Panc1 (cell line): ENCODE measurements at regions not wholly inside any gene's neighbourhood (a gene's known extent, or its start where the extent isn't known, plus 50 kb on each side); places are given as distances from the start of the nearest gene placed in this dataset.

ENCODE experiments used
- ATAC-seq: fragments of 200-7000 bp; cut with Tn5 transposase; 2 replicates; pipeline ENCODE4 v1.9.1; 2020; ENCODE audit warnings: mild to moderate bottlenecking, moderate library complexity
- BruUV-seq: library from RNA; stranded (reverse); fragments of 400-500 nt; replicated peaks from 2 replicates; lab custom pipeline; 2021; lab: Mats Ljungman, UMichigan
- CTCF ChIA-PET: fragments of 300-600 bp; sonication (Branson Sonifier 250); formaldehyde crosslinking; loops from one replicate; lab custom pipeline; 2022; ENCODE audit warnings: antibody characterized with exemption; lab: Charles Lee
- POLR2A ChIA-PET: fragments of 300-600 bp; sonication (Branson Sonifier 250); formaldehyde crosslinking; loops from one replicate; lab custom pipeline; 2022; ENCODE audit warnings: antibody characterized with exemption; lab: Charles Lee
- DNase-seq: peaks from one replicate; pipeline ENCODE4 v3.0.0-alpha.2; 2010; ENCODE audit warnings: low read depth, low spot score
- H3K27ac ChIP-seq: 2 replicates; pipeline ENCODE4 v1.5.1; 2011; ENCODE audit warnings: mild to moderate bottlenecking, low read length, inconsistent platforms
- H3K27me3 ChIP-seq: fragments of 200-500 bp; sonication (Bioruptor generic); 2 replicates; pipeline ENCODE4 v1.6.0; 2014; ENCODE audit warnings: low read length, inconsistent platforms; ENCODE audit not compliant: control insufficient read depth, insufficient read depth
- H3K36me3 ChIP-seq: fragments of 200-500 bp; sonication (Bioruptor generic); 2 replicates; pipeline ENCODE4 v1.5.1; 2014; ENCODE audit warnings: inconsistent platforms, mild to moderate bottlenecking, low read length, moderate library complexity; ENCODE audit not compliant: control insufficient read depth, insufficient read depth
- H3K4me1 ChIP-seq: 2 replicates; pipeline ENCODE4 v1.5.1; 2011; ENCODE audit warnings: inconsistent platforms, mild to moderate bottlenecking, low read length, moderate library complexity; ENCODE audit not compliant: control insufficient read depth, insufficient read depth
- H3K4me3 ChIP-seq, 2 experiments: 2 replicates each; pipeline ENCODE4 v1.5.1; 2011 to 2012; ENCODE audit warnings: low read depth in 2 of 2, low read length in 2 of 2, mild to moderate bottlenecking in 2 of 2, inconsistent platforms in 1 of 2, moderate library complexity in 1 of 2
- H3K9me3 ChIP-seq: fragments of 200-500 bp; sonication (Bioruptor generic); 2 replicates; pipeline ENCODE4 v1.5.1; 2014; ENCODE audit warnings: low read depth, mild to moderate bottlenecking, inconsistent platforms, low read length, moderate library complexity; ENCODE audit not compliant: control insufficient read depth, insufficient read depth
- POLR2AphosphoS5 ChIP-seq: IDR thresholded peaks from 2 replicates; pipeline ENCODE4 v1.6.1; 2012; ENCODE audit warnings: mild to moderate bottlenecking, low read depth, low read length, moderate library complexity
- SIN3A ChIP-seq: IDR thresholded peaks from 2 replicates; pipeline ENCODE4 v1.6.1; 2012; ENCODE audit warnings: low read depth, mild to moderate bottlenecking, low read length, moderate library complexity, borderline replicate concordance; ENCODE audit not compliant: insufficient read depth
- TCF7L2 ChIP-seq: IDR thresholded peaks from 2 replicates; pipeline ENCODE4 v1.6.1; 2011; ENCODE audit warnings: mild to moderate bottlenecking, low read depth, low read length, inconsistent platforms
- in situ Hi-C: cut with HindIII; loops from 2 replicates; pipeline ENCODE4 v1.10.0; 2016; ENCODE audit warnings: low sequenced_read_pairs, low pct_unique_long_range_greater_than_20kb
- intact Hi-C: fragments of 100-400 bp; cut with micrococcal nuclease; formaldehyde crosslinking; loops from one replicate; pipeline ENCODE4 v1.10.0; 2022; ENCODE audit not compliant: unreplicated experiment
- TF ChIP-seq, protein P1 (sequence below): fragments of 450-650 bp; IDR thresholded peaks from 2 replicates; pipeline ENCODE4 v1.5.1; 2017; ENCODE audit warnings: mild to moderate bottlenecking
- TF ChIP-seq, protein P2 (sequence below), 2 experiments: IDR thresholded peaks; 2 replicates each; pipeline ENCODE4 v1.6.1; 2011 to 2012; ENCODE audit warnings: low read depth in 2 of 2, control low read depth in 1 of 2, low read length in 1 of 2, mild to moderate bottlenecking in 1 of 2, moderate library complexity in 1 of 2; ENCODE audit not compliant: insufficient read depth in 1 of 2

DNA sequence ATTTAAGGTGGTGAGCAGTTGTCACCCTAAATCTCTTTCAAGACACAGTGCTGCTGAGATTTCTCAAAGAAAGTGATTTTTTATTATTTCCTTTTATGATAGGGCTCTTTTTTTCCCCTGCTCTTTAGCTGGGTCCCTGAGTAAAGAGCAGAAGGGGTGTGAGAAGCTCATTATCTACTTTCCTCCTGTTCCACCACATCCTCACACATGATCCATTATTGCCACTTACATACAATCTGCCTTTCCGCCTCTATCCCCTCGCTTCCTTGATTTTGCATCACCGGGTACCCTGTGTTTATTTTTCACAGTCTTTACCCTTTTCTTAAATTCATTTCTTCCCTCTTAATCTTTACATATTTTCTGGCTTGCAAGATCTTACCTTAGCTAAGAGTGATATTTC is 93.9 kb upstream of the CCDC85A start:
- Histone ChIP-seq H3K27ac (no peak overlapping the region), H3K27me3 (no peaks in the 10 kb centered on the region), H3K36me3 (no peaks in the 10 kb centered on the region), H3K4me1 (no peaks in the 10 kb centered on the region), H3K4me3 (no peak overlapping the region), H3K9me3 (no peaks in the 10 kb centered on the region)
- CTCF ChIA-PET = no interaction called here
- in situ Hi-C loops = no loop called here
- TF ChIP-seq TCF7L2 (no peak), SIN3A (no peak), POLR2AphosphoS5 (no peak)
- TF ChIP-seq, protein P1, sequence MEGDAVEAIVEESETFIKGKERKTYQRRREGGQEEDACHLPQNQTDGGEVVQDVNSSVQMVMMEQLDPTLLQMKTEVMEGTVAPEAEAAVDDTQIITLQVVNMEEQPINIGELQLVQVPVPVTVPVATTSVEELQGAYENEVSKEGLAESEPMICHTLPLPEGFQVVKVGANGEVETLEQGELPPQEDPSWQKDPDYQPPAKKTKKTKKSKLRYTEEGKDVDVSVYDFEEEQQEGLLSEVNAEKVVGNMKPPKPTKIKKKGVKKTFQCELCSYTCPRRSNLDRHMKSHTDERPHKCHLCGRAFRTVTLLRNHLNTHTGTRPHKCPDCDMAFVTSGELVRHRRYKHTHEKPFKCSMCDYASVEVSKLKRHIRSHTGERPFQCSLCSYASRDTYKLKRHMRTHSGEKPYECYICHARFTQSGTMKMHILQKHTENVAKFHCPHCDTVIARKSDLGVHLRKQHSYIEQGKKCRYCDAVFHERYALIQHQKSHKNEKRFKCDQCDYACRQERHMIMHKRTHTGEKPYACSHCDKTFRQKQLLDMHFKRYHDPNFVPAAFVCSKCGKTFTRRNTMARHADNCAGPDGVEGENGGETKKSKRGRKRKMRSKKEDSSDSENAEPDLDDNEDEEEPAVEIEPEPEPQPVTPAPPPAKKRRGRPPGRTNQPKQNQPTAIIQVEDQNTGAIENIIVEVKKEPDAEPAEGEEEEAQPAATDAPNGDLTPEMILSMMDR = no peak
- TF ChIP-seq, protein P2, sequence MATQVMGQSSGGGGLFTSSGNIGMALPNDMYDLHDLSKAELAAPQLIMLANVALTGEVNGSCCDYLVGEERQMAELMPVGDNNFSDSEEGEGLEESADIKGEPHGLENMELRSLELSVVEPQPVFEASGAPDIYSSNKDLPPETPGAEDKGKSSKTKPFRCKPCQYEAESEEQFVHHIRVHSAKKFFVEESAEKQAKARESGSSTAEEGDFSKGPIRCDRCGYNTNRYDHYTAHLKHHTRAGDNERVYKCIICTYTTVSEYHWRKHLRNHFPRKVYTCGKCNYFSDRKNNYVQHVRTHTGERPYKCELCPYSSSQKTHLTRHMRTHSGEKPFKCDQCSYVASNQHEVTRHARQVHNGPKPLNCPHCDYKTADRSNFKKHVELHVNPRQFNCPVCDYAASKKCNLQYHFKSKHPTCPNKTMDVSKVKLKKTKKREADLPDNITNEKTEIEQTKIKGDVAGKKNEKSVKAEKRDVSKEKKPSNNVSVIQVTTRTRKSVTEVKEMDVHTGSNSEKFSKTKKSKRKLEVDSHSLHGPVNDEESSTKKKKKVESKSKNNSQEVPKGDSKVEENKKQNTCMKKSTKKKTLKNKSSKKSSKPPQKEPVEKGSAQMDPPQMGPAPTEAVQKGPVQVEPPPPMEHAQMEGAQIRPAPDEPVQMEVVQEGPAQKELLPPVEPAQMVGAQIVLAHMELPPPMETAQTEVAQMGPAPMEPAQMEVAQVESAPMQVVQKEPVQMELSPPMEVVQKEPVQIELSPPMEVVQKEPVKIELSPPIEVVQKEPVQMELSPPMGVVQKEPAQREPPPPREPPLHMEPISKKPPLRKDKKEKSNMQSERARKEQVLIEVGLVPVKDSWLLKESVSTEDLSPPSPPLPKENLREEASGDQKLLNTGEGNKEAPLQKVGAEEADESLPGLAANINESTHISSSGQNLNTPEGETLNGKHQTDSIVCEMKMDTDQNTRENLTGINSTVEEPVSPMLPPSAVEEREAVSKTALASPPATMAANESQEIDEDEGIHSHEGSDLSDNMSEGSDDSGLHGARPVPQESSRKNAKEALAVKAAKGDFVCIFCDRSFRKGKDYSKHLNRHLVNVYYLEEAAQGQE (IDR thresholded peaks at IDR 0.05; ENCODE audit: insufficient read depth in 1 of 2, low read depth in 2 of 2, low read length in 1 of 2) = no peak
- ATAC-seq (no peak), DNase-seq (no peak)
- intact Hi-C loops = no loop called here
- POLR2A ChIA-PET = no interaction called here
- no TSS peak for BruUV-seq

- H3K4me1 ChIP-seq = no peaks in the 10 kb centered on the region
- no peak overlapping the region for H3K27ac ChIP-seq
- intact Hi-C loops = no loop called here
- H3K36me3 ChIP-seq = no peaks in the 10 kb centered on the region
- in situ Hi-C loops = no loop called here
- no peak overlapping the region for H3K4me3 ChIP-seq
- ChIA-PET CTCF (no interaction called here), POLR2A (no interaction called here)
- DNase-seq (no peak), ATAC-seq (no peak)
- TF ChIP-seq, protein P2 (IDR thresholded peaks at IDR 0.05; ENCODE audit: insufficient read depth in 1 of 2, low read depth in 2 of 2, low read length in 1 of 2) = no peak
- TF ChIP-seq TCF7L2 = no peak
- TF ChIP-seq SIN3A = no peak
- TF ChIP-seq, protein P1 = no peak
- no peak for TF ChIP-seq POLR2AphosphoS5
- H3K9me3 ChIP-seq = no peaks in the 10 kb centered on the region
- peaks cover 2% of the 10 kb centered on the region; the same call in 1 of the 2 replicates for H3K27me3 ChIP-seq
- BruUV-seq = no TSS peak
Measured at GRCh38 chr2:56099963-56100362, 83.8 kb upstream of the CCDC85A start.
